A673 (cell line): ENCODE measurements at regions not wholly inside any gene's neighbourhood (a gene's known extent, or its start where the extent isn't known, plus 50 kb on each side); places are given as distances from the start of the nearest gene placed in this dataset.
A peak's percentile ranks its signal among the peaks of the same experiment; 100 is the strongest.

Source experiments
- CTCF ChIP-seq: fragments of 300-800, 200-600 bp; sonication (generic); conservative IDR thresholded peaks from 2 replicates; pipeline ENCODE4 v1.5.1; 2017; ENCODE audit warnings: low read depth, mild to moderate bottlenecking, antibody characterized with exemption, low read length, moderate library complexity, mixed read lengths
- EZH2 ChIP-seq: fragments of 200-600 bp; sonication (generic); IDR thresholded peaks from 2 replicates; pipeline ENCODE4 v1.6.1; 2017; ENCODE audit warnings: borderline replicate concordance, low read depth, mild to moderate bottlenecking, mixed read lengths, antibody characterized with exemption, low read length; ENCODE audit not compliant: poor library complexity, severe bottlenecking

- TF ChIP-seq CTCF (peak; percentile 66), EZH2 (no peak)
These were observed 156.5 kb downstream of the PDCD6IP start for GRCh38 chr3:33954956-33955355.
